Duodenal mucosa (tissue), 2 donors: ENCODE measurements at regions not wholly inside any gene's neighbourhood (a gene's known extent, or its start where the extent isn't known, plus 50 kb on each side); places are given as distances from the start of the nearest gene placed in this dataset.

Source experiments
- H3K27ac ChIP-seq: one replicate; pipeline ENCODE4 v1.7.0; 2013; ENCODE audit warnings: low read depth, low read length
- H3K27me3 ChIP-seq, 2 donors: one replicate each; pipeline ENCODE4 v1.7.0; 2013; ENCODE audit warnings: low read length in 2 of 2, control low read depth in 1 of 2; ENCODE audit not compliant: insufficient read depth in 2 of 2, control insufficient read depth in 1 of 2
- H3K36me3 ChIP-seq, 2 donors: one replicate each; pipeline ENCODE4 v1.7.0; 2013; ENCODE audit warnings: low read length in 2 of 2, control low read depth in 1 of 2; ENCODE audit not compliant: insufficient read depth in 2 of 2, control insufficient read depth in 1 of 2
- H3K4me1 ChIP-seq, 2 donors: one replicate each; pipeline ENCODE4 v1.7.0; 2013; ENCODE audit warnings: low read length in 2 of 2, control low read depth in 1 of 2; ENCODE audit not compliant: insufficient read depth in 2 of 2, control insufficient read depth in 1 of 2
- H3K4me3 ChIP-seq, 2 donors: one replicate each; pipeline ENCODE4 v1.7.0; 2013; ENCODE audit warnings: low read length in 2 of 2, low read depth in 1 of 2
- H3K9ac ChIP-seq, 2 donors: one replicate each; pipeline ENCODE4 v1.7.0; 2013; ENCODE audit warnings: low read length in 2 of 2, low read depth in 1 of 2
- H3K9me3 ChIP-seq, 2 donors: one replicate each; pipeline ENCODE4 v1.7.0; 2013; ENCODE audit warnings: low read length in 2 of 2, control low read depth in 1 of 2; ENCODE audit not compliant: control insufficient read depth in 1 of 2

GRCh38 chr2:226643030-226643945 is 156.3 kb downstream of the IRS1 start:
- Histone ChIP-seq H3K27ac (no peak overlapping the region), H3K36me3 (no peaks in the 10 kb centered on the region), H3K9me3 (peaks cover 2 to 5% of the 10 kb centered on the region in 2 donors), H3K4me1 (no peaks in the 10 kb centered on the region), H3K9ac (no peak overlapping the region), H3K4me3 (no peak overlapping the region), H3K27me3 (no peaks in the 10 kb centered on the region)

- H3K27me3 ChIP-seq = no peaks in the 10 kb centered on the region
- no peak overlapping the region for H3K4me3 ChIP-seq
- no peaks in the 10 kb centered on the region for H3K36me3 ChIP-seq
- H3K9me3 ChIP-seq = peaks cover 2 to 5% of the 10 kb centered on the region in 2 donors
- H3K9ac ChIP-seq = no peak overlapping the region
- H3K4me1 ChIP-seq = no peaks in the 10 kb centered on the region
- H3K27ac ChIP-seq = no peak overlapping the region
Measured at GRCh38 chr2:226641008-226641407, 158.6 kb downstream of the IRS1 start.

- H3K27me3 ChIP-seq = no peaks in the 10 kb centered on the region
- peaks cover 2 to 5% of the 10 kb centered on the region in 2 donors for H3K9me3 ChIP-seq
- no peak overlapping the region for H3K27ac ChIP-seq
- H3K4me3 ChIP-seq = no peak overlapping the region
- no peaks in the 10 kb centered on the region for H3K4me1 ChIP-seq
- H3K9ac ChIP-seq = no peak overlapping the region
- H3K36me3 ChIP-seq = no peaks in the 10 kb centered on the region
Measured at GRCh38 chr2:226640501-226640900, 159.1 kb downstream of the IRS1 start.

- H3K4me1 ChIP-seq = no peaks in the 10 kb centered on the region
- peaks cover 2 to 5% of the 10 kb centered on the region in 2 donors for H3K9me3 ChIP-seq
- H3K9ac ChIP-seq = no peak overlapping the region
- no peak overlapping the region for H3K27ac ChIP-seq
- H3K36me3 ChIP-seq = no peaks in the 10 kb centered on the region
- no peaks in the 10 kb centered on the region for H3K27me3 ChIP-seq
- no peak overlapping the region for H3K4me3 ChIP-seq
Measured at GRCh38 chr2:226639550-226639949, 160.1 kb downstream of the IRS1 start.

GRCh38 chr2:226638576-226638975 is 161.0 kb downstream of the IRS1 start:
- Histone ChIP-seq H3K27me3 (no peaks in the 10 kb centered on the region), H3K9ac (no peak overlapping the region), H3K36me3 (no peaks in the 10 kb centered on the region), H3K4me3 (no peak overlapping the region), H3K27ac (no peak overlapping the region), H3K4me1 (no peaks in the 10 kb centered on the region), H3K9me3 (peaks cover 2 to 5% of the 10 kb centered on the region in 2 donors)

- no peak overlapping the region for H3K9ac ChIP-seq
- no peaks in the 10 kb centered on the region for H3K36me3 ChIP-seq
- peaks cover 2 to 5% of the 10 kb centered on the region in 2 donors for H3K9me3 ChIP-seq
- H3K27ac ChIP-seq = no peak overlapping the region
- H3K4me3 ChIP-seq = no peak overlapping the region
- H3K4me1 ChIP-seq = no peaks in the 10 kb centered on the region
- H3K27me3 ChIP-seq = no peaks in the 10 kb centered on the region
Measured at GRCh38 chr2:226637383-226637782, 162.2 kb downstream of the IRS1 start.

- no peaks in the 10 kb centered on the region for H3K4me1 ChIP-seq
- H3K9ac ChIP-seq = no peak overlapping the region
- no peak overlapping the region for H3K27ac ChIP-seq
- no peaks in the 10 kb centered on the region for H3K36me3 ChIP-seq
- H3K27me3 ChIP-seq = no peaks in the 10 kb centered on the region
- peaks cover 2 to 5% of the 10 kb centered on the region in 2 donors for H3K9me3 ChIP-seq
- no peak overlapping the region for H3K4me3 ChIP-seq
Measured at GRCh38 chr2:226636586-226636985, 163.0 kb downstream of the IRS1 start.

GRCh38 chr2:226634943-226635604 is 164.5 kb downstream of the IRS1 start:
- H3K27ac ChIP-seq = no peak overlapping the region
- no peak overlapping the region for H3K9ac ChIP-seq
- peaks cover 0 to under 1% of the 10 kb centered on the region in 2 donors for H3K9me3 ChIP-seq
- H3K4me3 ChIP-seq = no peak overlapping the region
- H3K27me3 ChIP-seq = no peaks in the 10 kb centered on the region
- no peaks in the 10 kb centered on the region for H3K36me3 ChIP-seq
- no peaks in the 10 kb centered on the region for H3K4me1 ChIP-seq

GRCh38 chr2:226631671-226632070 is 167.9 kb downstream of the IRS1 start:
- Histone ChIP-seq H3K27ac (no peak overlapping the region), H3K9me3 (no peaks in the 10 kb centered on the region), H3K27me3 (no peaks in the 10 kb centered on the region), H3K4me1 (no peaks in the 10 kb centered on the region), H3K9ac (no peak overlapping the region), H3K36me3 (no peaks in the 10 kb centered on the region), H3K4me3 (no peak overlapping the region)

GRCh38 chr2:226631187-226631586 is 168.4 kb downstream of the IRS1 start:
- H3K9me3 ChIP-seq = no peaks in the 10 kb centered on the region
- H3K27me3 ChIP-seq = no peaks in the 10 kb centered on the region
- H3K4me1 ChIP-seq = no peaks in the 10 kb centered on the region
- no peak overlapping the region for H3K4me3 ChIP-seq
- H3K27ac ChIP-seq = no peak overlapping the region
- no peaks in the 10 kb centered on the region for H3K36me3 ChIP-seq
- H3K9ac ChIP-seq = no peak overlapping the region
